Right ventricle myocardium inferior (tissue), 1 donor: ENCODE measurements at regions not wholly inside any gene's neighbourhood (a gene's known extent, or its start where the extent isn't known, plus 50 kb on each side); places are given as distances from the start of the nearest gene placed in this dataset.
"Not testable (repeated sequence)": the region's sequence is repeated elsewhere in the genome, so short reads cannot be mapped to it uniquely, and the experiment has no call there.

Experiments used
- ATAC-seq: fragments of 200-7000 bp; cut with Tn5 transposase; one replicate; pipeline ENCODE4 v1.9.1; 2020; ENCODE audit warnings: mild to moderate bottlenecking, moderate library complexity
- DNase-seq: peaks from one replicate; pipeline ENCODE4 v3.0.0; 2021; ENCODE audit errors: missing footprints
- intact Hi-C: fragments of 100-400 bp; cut with DNase I; formaldehyde crosslinking; loops from one replicate; pipeline ENCODE4 v1.11.0; 2022
- donor health status: DM: no; HTN: yes; CAD: no; lungs with severe emphysema.

DNA sequence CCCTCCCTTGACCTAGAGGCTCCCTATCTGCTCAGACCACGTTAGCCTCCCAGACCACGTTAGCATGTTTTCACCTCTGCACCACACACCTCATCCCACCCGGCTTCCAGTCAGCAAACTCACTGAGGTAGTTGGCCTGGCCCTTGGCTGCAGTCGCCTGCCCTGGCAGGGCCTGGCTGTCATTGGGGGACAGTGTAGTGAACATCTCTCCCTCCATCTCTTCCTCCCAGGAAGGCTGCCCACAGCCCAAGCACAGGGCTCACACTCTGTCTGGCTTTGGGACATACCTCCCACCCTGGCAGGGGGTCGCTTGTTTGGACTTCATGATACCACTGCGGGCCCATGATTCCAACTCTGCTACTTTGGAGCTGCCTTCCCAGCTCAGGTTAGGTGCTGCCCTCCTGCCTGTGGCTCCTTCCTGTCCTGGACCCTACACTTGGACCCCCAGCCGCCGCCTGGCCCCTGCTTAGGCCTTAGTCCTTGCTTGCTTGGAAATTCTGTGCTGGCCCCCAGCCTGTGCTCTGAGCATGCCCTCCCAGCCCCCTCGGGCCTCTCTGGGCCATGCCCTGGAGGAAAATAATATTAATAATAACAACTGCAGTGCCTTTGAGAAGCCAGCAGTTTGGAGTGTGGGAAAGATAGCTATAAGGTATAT is 167.7 kb downstream of the COPRS start:
- no peak for DNase-seq

DNA sequence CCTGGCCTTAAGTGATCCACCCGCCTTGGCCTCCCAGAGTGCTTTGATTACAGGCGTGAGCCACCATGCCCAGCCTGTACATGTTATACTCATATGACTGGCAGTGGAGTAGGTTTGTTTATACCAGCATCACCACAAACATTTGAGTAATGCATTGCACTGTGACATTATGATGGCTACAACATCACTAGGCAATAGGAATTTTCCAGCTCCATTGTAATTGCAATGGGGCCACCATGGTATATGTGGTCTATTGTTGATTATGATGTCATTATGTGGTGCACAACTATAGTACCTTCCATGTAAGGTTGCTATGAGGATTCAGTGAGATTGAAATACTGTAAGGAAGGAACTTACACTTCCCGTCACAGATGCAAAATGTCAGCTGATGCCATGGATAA is 168.9 kb downstream of the COPRS start:
- ATAC-seq, result no peak
- DNase-seq, result no peak
- intact Hi-C loops, result loop anchor here (5.0 kb wide), 1 partner anchor 118 kb away; no protein-coding TSS in a partner anchor

More for the DNA sequence above, 167.7 kb downstream of the COPRS start:
- no peak for ATAC-seq
- intact Hi-C loops, result loop anchor here (5.0 kb wide), 1 partner anchor 119 kb away; no protein-coding TSS in a partner anchor

DNA sequence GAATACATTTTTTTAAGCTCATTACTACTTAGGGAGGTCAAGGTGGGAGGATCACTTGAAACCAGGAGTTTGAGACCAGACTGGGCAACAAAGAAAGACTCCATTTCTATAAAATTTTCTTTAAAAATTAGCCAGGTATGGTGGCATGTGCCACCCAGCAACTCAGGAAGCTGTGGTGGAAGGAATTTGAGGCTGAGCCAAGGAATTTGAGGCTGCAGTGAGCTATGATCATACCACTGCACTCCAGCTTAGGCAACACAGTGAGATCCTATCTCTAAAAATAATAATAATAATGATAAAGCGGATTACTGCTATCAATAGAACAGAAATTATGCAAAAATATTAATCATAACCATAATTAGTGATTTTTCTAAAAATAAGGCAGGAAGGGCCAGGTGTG is 170.3 kb downstream of the COPRS start:
- ATAC-seq, result no peak
- no peak for DNase-seq
- intact Hi-C loops, result no loop called here

DNA sequence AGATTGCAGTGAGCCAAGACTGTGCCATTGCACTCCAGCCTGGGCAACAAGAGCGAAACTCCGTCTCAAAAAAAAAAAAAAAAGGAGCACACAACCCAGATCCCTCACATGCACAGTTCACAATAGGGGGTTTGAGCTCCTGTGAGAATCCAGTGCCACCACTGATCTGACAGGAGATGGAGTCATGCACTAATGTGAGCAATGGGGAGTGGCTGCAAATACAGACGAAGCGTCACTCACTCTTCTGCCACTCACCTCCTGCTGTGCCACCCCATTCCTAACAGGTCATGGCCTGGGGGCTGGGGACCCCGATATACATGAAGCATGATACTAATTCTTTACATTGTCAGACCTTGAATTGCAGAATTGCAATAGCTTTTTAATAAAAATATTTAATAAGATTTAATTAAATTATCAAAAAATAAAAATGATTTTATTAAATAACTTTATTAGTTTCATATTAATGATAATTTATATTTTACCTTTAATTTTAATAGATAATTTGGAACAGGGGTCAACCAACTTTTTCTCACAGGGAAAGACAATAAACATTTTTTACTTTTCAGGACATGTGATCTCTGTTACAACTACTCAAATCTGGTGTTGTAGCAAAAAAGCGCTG is 171.4 kb downstream of the COPRS start:
- intact Hi-C loops, result no loop called here
- DNase-seq (no peak), ATAC-seq (no peak)

DNA sequence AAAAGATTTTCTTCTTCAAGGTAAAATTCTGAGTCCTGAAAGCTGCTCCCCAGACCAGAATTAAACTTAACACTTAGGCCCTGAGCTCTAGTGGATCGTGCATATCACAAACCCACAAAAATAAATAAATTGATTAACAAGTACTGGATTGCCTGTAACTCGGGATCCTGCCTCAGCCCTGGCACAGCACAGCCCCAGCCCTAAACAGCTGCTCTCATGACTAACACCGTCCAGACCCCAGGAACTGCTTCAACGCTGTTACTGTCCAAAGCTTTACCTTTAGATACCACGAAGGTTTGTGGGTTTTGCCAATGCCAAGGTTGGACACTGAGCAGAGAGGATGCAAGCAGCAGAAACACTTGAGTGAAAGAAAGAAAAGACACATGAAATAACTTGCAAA is 172.5 kb downstream of the COPRS start:
- DNase-seq (no peak), ATAC-seq (no peak)
- intact Hi-C loops, result no loop called here

DNA sequence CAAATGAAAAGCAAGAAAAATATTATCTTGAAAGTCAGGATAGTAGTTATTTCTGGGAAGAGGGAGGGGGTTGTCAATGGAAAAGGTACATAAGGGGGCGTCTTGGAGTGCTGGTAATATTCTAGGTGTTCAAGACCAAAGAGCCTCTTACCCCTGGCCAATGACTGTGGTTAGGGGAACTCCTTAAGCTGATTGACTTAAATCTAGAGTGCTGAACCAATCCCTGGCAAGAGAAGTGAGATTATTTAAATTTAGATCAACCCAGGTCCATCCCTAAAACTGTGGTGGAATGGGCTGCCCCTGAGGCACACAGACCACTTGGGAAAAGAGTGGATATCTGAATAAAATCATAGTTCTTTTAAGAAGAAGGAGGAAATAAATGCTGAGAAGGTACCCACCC is 174.1 kb downstream of the COPRS start:
- intact Hi-C loops, result no loop called here
- DNase-seq, result no peak
- no peak for ATAC-seq

DNA sequence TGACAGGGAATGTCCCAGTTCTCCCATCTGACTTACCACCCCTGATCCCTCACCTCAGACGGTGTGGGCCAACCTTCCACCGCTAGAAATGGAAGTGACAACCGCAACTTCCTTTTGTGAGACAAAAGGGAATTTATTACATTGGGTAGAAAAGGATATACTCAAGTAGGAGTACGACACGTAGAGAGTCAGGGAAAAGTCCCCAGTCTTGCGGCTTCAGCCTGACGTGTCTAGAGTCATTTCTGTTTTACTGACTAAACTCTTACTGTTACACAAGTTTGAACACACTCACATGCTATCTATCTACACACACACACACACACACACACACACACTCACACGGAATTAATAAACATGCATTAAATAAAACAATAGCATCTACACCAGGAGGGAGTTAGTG is 178.9 kb downstream of the COPRS start:
- intact Hi-C loops, result no loop called here
- ATAC-seq (no peak), DNase-seq (no peak)

DNA sequence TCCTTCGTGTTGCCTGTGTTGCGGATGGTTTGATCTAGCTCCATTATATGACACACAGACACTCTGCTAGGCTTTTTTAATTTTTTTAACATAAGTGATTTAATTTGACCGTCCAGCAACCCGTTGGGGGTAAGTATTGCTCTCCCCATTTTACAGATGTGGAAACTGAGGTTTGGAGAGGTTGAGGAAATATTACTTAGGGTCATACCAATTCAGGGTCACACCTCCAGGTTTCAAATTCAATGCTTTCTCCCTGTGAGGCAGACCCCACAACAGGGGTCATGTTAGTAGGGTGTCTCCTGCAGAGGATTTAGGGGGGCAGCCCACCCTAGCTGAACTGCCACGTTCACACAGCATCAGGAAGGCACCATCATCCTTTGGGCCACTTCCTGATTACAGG is 179.4 kb downstream of the COPRS start:
- no peak for DNase-seq
- intact Hi-C loops, result no loop called here
- ATAC-seq, result no peak

DNA sequence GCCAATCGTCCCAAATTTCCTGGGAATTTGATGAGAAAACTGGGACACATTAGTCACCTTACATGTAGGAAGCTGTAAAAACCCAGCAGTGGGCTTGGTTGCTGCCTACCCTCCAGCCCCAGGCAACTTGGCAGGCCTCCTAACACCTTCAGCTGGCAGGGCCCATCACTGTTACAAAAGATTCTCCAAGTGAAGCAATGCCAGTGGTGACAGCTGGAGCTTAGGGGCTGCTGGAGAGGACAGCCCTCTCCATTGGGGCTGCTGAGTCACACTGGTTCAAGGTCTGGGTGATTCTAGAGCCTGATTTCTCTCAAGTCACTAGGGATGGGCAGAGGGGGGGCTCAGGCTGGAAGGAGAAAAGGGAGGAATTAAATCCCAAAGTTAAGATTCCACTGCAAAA is 180.6 kb downstream of the COPRS start:
- DNase-seq, result no peak
- ATAC-seq, result peak; percentile 68
- intact Hi-C loops, result no loop called here

DNA sequence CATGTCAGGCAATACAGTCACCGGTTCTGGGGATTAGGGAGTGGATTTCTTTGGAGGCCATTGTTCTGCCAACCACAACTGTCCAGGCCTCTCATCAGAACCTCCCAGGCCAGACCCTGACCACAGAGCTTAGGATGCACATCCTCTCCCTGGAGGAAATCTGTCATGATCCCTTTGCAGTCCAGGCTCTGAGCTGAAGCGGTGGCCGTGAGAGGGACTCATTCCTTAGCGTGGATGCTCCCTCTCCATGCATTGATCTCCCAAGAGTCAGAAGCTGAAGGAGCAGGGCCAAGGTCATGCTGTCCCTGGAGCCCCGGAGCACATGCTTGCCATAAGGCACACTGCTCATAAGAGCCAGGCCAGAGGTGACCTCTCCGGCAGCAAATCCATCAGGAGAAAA is 181.4 kb downstream of the COPRS start:
- intact Hi-C loops, result no loop called here
- DNase-seq, result no peak
- no peak for ATAC-seq

DNA sequence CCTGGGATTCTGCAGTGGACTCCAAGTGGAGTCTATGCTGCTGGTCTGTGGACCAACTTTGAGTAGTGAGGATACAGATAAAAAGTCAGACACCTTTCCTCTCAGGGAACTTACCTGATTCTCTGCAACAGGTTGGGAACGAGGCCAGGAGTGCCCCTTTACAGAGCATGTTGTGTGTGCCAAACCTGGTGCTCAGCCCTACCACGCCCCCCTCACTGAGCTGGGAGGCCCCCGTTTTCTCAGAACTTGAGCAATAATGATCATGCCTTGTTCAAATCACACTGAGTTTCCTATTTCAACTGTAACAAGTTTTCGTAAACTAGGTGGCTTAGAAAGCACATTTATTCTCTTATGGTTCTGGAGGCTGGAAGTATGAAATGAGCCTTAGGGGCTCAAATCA is 182.0 kb downstream of the COPRS start:
- ATAC-seq (no peak), DNase-seq (no peak)
- intact Hi-C loops, result no loop called here

DNA sequence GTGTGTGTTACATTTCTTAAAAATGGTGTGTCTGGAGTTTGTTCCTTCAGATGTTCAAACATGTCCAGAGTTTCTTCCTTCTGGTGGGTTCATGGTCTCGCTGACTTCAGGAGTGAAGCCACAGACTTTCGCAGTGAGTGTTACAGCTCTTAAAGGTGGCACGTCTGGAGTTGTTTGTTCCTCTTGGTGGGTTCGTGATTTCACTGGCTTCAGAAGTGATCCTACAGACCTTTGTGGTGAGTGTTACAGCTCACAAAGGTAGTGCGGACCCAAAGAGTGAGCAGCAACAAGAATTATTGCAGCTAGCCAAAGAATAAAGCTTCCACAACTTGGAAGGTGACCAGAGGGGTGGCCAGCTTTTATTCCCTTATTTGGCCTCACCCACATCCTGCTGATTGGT is 183.7 kb downstream of the COPRS start:
- ATAC-seq, intact Hi-C loops, DNase-seq: not testable (repeated sequence)

DNA sequence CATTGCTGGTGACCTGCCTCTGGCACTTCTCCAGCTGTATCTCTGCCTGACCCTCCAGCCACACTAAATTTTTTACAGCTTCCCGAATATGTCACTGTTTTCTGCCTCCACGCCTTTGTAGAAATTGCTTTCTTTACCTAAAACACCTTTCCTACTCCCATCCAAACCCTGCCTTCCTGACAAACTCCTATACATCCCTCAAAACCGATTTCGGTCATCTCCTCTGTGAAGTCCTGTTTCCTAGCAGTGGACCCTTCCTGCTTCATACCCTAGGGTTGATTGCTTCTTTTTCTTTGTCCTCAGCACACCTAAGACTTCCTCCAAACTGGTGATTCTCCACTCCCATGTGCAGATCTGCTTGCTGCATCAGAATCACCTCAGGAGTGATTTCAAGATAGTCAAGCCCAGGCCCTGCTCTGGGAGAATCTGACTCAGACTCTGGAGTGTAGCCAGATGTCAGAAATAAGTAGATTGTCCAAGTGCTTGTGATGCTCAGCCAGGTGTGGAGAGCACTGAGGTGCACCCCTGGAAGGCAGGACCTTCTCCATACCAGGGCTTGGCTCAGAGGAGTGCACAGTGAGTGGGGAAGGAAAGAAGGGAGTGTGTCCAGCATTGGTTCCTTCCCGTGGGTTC is 184.2 kb downstream of the COPRS start:
- no peak for DNase-seq
- intact Hi-C loops, result no loop called here

DNA sequence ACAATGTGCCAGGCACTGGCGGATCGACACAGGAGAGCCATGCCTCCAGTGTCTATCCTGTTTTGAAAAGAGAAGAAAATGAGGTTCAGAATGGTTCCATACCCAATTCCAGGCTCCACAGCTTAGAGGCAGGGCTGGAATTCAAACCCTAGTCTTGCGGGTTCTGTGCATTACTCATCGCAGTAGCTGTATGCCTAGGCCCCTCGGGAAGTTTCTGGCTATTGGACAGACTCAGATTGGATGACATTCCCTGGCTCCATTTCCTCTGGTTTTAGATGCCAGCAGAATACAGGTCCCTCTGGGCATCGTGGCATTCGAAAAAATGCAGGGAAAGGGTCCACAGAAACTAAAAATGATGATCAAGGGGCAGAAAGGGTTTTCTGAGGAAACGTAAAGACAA is 184.7 kb downstream of the COPRS start:
- DNase-seq (no peak), ATAC-seq (no peak)

More for the DNA sequence above, 184.2 kb downstream of the COPRS start:
- ATAC-seq, result no peak

DNA sequence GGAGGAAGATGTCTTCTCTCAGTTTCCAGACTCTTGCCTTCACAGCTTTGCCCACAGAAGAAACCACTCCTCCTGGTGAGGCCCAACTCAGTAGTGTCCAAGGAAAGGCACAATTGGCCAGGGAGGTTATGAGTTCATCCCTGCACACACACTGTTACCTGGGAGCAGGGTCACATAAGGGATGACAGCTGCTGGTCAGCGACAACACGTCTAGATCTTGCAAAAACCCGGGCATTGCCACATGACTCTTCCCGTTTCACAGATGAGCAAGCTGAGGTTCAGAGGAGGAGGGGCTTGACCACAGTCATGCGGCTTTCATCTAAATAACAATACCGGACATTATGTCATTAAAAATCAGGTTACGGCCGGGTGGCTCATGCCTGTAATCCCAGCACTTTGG is 186.0 kb downstream of the COPRS start:
- intact Hi-C loops, result no loop called here
- DNase-seq (no peak), ATAC-seq (no peak)

More for the DNA sequence above, 184.7 kb downstream of the COPRS start:
- intact Hi-C loops, result no loop called here

DNA sequence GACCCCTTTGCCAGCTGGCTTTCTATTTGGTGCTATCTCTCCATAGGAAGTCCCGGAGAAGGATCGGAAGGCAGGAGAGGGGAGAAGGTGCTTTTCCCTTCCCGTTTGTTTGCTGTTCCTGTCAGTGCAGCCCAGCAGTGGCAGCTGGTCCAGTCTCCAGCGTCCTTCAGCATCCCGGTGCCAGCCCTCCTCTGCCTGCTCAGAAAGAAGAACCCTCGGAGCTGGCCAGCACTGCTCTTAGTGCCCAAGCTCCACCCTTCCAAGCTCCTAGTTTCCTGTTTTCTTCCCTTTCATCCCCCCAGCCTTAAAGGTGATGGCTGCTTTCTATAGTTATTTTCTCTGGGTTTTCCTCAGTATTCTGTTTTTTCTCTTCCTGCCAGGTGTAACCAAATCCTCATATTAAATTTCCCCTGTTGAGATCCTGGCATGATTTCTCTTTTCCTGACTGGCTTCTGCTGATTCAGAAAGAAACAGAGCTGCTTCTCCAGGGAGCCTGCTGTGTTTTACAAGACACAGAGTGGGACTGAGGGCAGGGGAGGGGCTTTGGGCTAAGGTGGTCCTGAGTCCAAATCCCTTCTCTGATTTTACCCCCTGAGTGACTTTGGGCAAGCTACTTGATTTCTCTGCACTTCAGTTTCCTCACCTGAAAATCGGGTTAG is 186.8 kb downstream of the COPRS start:
- intact Hi-C loops, result no loop called here
- no peak for DNase-seq
- no peak for ATAC-seq

DNA sequence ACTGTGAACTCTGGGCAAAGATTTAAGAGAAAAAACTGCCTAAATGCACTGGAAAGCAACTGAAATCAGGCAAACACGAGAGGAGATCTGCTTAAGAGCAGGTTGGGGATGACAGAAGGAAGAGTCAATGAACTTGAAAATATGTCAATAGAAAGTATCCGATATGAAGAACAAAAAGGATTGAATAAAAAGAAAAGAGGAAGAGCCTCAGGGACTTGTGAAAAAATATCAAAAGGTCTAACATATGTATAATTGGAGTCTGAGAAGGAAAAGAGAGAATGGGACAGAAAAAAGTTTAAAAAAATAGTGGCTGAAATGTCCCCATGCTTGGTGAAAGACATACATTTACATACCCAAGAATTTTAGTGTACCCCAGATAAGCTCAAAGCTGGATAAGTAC is 195.5 kb downstream of the COPRS start:
- DNase-seq (no peak), ATAC-seq (no peak)
- intact Hi-C loops, result no loop called here

DNA sequence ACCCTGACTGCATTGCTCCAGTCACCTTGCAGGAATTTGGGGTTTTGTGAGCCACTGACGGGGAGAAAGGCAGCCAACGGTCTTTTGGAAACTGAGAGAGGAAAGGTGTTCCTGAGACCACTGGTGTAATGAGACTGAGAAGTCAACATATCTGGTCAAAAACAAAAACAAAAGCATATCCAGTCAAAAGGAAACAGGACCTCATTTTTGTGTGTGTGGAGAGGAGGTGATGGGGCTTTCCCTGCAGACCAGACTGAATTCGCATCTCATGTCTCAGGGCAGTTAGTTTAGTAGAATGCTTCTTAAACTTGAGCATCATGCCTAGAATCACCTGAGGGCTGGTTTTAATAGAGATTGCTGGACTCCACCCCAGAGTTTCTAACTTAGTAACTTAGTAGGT is 198.4 kb downstream of the COPRS start:
- intact Hi-C loops, result no loop called here
- DNase-seq, result no peak
- ATAC-seq, result no peak

DNA sequence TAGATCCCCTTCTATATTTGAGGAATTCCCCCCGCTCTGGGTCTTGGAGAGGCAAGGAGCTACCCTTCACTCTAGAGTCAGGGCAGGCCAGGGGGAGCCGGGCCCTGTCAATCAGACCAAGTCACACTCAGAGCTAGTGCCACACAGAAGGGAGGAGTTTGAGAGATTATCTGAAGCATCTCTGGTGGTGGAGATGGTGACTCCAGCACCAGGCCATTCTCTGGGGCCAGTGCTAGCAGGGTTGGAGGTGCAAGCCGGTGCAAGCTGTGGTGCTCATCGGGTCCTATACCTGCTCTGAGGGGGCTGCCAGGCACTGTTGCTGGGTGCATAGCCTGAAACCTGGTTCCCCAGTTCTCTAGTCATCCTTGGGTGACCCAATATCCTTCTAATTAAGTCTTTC is 201.2 kb downstream of the COPRS start:
- DNase-seq (no peak), ATAC-seq (no peak)
- intact Hi-C loops, result no loop called here

DNA sequence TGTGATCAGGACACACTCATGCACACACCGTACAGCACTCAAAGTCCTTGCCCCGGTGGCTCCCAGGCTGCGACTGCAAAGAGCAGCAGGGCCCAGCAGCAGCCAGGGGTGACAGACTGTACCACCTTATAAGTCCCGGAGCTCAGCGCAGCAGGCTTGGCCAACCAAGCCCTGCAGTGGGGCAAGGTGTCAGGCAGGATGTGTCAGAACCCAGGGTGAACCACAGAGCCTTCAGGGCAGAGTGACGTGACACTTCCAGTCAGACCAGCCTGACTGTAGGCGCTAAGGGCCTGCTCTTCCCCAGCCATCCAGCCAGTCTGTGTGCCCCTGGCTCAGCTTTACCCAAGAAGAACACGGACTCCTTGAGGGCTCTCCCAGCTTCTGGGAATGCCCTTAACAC is 204.1 kb downstream of the COPRS start:
- DNase-seq (no peak), ATAC-seq (peak; percentile 34)
- intact Hi-C loops, result no loop called here
